ENCODE measurements at regions not wholly inside any gene's neighbourhood (a gene's known extent, or its start where the extent isn't known, plus 50 kb on each side); places are given as distances from the start of the nearest gene placed in this dataset.

DNA sequence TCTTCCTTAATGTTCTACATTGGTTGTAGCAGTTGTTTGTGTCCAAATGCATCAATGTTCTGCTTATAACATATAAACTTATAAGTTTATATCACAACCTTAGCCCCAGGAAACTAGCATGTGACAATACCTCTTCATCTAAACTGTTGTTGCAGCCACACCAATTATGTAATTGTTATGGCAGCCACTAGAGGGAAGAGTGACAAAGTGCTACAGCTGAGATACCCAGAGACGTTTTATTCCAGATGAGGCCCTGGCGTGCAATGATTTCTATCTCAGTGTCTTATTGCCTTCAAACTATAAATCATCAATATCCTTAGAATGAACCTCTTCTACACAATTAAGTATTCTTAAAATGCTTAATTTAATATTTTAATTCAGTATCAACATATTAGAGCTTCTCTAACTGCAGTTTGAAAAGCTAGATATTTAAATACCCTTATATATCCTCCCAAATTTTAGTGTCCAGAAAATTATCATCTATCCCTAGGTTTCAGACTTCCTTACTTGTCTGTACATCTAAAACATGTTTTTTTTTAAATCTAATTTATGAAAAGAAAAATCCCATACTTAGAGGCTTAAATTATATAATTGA is 171.6 kb downstream of the PCDH10 start:
- H3K14ac ChIP-seq (ENCODE audit: low read length): no peak overlapping the region
- no peak overlapping the region for H2AK5ac ChIP-seq (ENCODE audit: low read length)
- no peaks in the 10 kb centered on the region for H3K4me1 ChIP-seq (ENCODE audit: control insufficient read depth in 1 of 2, insufficient read depth in 2 of 2, low read length in 2 of 2)
- no peak overlapping the region for H3K9ac ChIP-seq (ENCODE audit: low read length)
- H3K4ac ChIP-seq (ENCODE audit: low read depth, low read length): no peak overlapping the region
- no peaks in the 10 kb centered on the region for H3K9me3 ChIP-seq (ENCODE audit: insufficient read depth, low read depth, low read length)
- no peak overlapping the region for H4K8ac ChIP-seq (ENCODE audit: low read depth, low read length)
- H3K79me2 ChIP-seq (ENCODE audit: control insufficient read depth, insufficient read depth, low read length, poor library complexity): no peaks in the 10 kb centered on the region
- H2BK5ac ChIP-seq (ENCODE audit: low read depth, low read length, poor library complexity): no peak overlapping the region
- H2AFZ ChIP-seq (ENCODE audit: insufficient read depth, low read length, poor library complexity): no peak overlapping the region
- H2BK12ac ChIP-seq (ENCODE audit: low read length): no peak overlapping the region
- H3K36me3 ChIP-seq (ENCODE audit: control insufficient read depth in 1 of 2, insufficient read depth in 2 of 2, low read length in 2 of 2): no peaks in the 10 kb centered on the region
- no peak overlapping the region for H2BK120ac ChIP-seq (ENCODE audit: insufficient read depth, low read length, poor library complexity)
- H3K4me2 ChIP-seq (ENCODE audit: low read length): no peak overlapping the region
- H3K18ac ChIP-seq (ENCODE audit: low read length): no peak overlapping the region
- WGBS (ENCODE audit: extremely low coverage, insufficient coverage, insufficient read length): no CpG with 5 or more reads among the region's 2 CpGs
- no peak overlapping the region for H3K4me3 ChIP-seq (ENCODE audit: low read depth, low read length)
- no peak overlapping the region for H3K27ac ChIP-seq (ENCODE audit: low read depth, low read length)
- no peaks in the 10 kb centered on the region for H3K79me1 ChIP-seq (ENCODE audit: low read length)
- no peak overlapping the region for H4K12ac ChIP-seq (ENCODE audit: low read depth, low read length)
- no peaks in the 10 kb centered on the region for H3K27me3 ChIP-seq (ENCODE audit: insufficient read depth, low read length)
- peak; percentile 4 to 66 for DNase-seq
- no peak overlapping the region for H3K23ac ChIP-seq (ENCODE audit: low read length)
- H4K91ac ChIP-seq (ENCODE audit: low read depth, low read length): no peak overlapping the region

DNA sequence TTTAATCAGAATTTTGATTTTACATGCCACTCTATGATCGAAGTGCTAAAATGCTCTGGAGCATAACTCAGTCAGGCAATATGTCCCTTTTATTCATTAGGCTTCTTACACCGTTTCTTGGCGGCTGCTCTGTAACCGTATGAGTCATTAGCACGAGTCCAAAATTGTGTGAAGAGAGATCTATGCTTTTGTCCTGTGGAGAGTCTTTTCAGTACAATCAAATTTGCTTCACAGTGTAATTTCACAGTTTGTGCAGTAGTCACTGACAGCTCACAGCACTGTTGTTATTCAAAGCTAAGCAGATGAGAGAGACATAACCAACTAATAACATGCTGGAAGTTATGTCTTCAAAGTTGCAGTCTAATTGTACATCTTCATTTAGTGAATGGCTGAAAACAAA is 167.8 kb downstream of the PCDH10 start:
- no peak overlapping the region for H3K9ac ChIP-seq (ENCODE audit: low read length)
- H4K8ac ChIP-seq (ENCODE audit: low read depth, low read length): no peak overlapping the region
- no peak overlapping the region for H2BK5ac ChIP-seq (ENCODE audit: low read depth, low read length, poor library complexity)
- H3K23ac ChIP-seq (ENCODE audit: low read length): no peak overlapping the region
- H3K4me1 ChIP-seq (ENCODE audit: control insufficient read depth in 1 of 2, insufficient read depth in 2 of 2, low read length in 2 of 2): no peaks in the 10 kb centered on the region
- H3K4me3 ChIP-seq (ENCODE audit: low read depth, low read length): no peak overlapping the region
- no peaks in the 10 kb centered on the region for H3K27me3 ChIP-seq (ENCODE audit: insufficient read depth, low read length)
- no peak overlapping the region for H2BK12ac ChIP-seq (ENCODE audit: low read length)
- no peak overlapping the region for H2AK5ac ChIP-seq (ENCODE audit: low read length)
- no peak overlapping the region for H3K14ac ChIP-seq (ENCODE audit: low read length)
- no peak overlapping the region for H2AFZ ChIP-seq (ENCODE audit: insufficient read depth, low read length, poor library complexity)
- no peak overlapping the region for H3K27ac ChIP-seq (ENCODE audit: low read depth, low read length)
- H3K36me3 ChIP-seq (ENCODE audit: control insufficient read depth in 1 of 2, insufficient read depth in 2 of 2, low read length in 2 of 2): no peaks in the 10 kb centered on the region
- H3K79me2 ChIP-seq (ENCODE audit: control insufficient read depth, insufficient read depth, low read length, poor library complexity): no peaks in the 10 kb centered on the region
- H3K18ac ChIP-seq (ENCODE audit: low read length): no peak overlapping the region
- no peaks in the 10 kb centered on the region for H3K9me3 ChIP-seq (ENCODE audit: insufficient read depth, low read depth, low read length)
- H3K79me1 ChIP-seq (ENCODE audit: low read length): no peaks in the 10 kb centered on the region
- no CpG with 5 or more reads among the region's 5 CpGs for WGBS (ENCODE audit: extremely low coverage, insufficient coverage, insufficient read length)
- no peak overlapping the region for H3K4me2 ChIP-seq (ENCODE audit: low read length)
- H3K4ac ChIP-seq (ENCODE audit: low read depth, low read length): no peak overlapping the region
- H2BK120ac ChIP-seq (ENCODE audit: insufficient read depth, low read length, poor library complexity): no peak overlapping the region
- no peak for DNase-seq
- H4K12ac ChIP-seq (ENCODE audit: low read depth, low read length): no peak overlapping the region
- no peak overlapping the region for H4K91ac ChIP-seq (ENCODE audit: low read depth, low read length)

DNA sequence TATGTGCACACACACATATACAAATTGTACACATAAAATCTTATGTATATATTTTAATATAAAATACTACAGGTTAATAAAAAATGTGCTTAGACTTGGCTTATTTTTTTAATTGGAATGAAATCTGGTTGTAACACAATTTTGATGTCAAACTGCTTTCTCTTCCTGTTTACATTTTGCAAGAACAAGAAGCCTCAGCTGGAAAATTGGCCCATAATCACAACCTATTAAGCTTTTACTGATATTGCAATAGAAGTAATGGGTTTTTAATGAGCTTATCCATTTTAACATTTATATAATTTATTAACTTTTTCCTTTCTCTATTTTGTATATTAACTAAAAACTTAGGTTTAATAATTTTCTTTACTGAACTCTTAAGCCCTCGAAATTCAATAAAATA is 165.9 kb downstream of the PCDH10 start:
- Histone ChIP-seq H3K4ac (ENCODE audit: low read depth, low read length) (no peak overlapping the region), H3K27me3 (ENCODE audit: insufficient read depth, low read length) (no peaks in the 10 kb centered on the region), H3K23ac (ENCODE audit: low read length) (no peak overlapping the region), H3K4me1 (ENCODE audit: control insufficient read depth in 1 of 2, insufficient read depth in 2 of 2, low read length in 2 of 2) (no peaks in the 10 kb centered on the region), H3K4me2 (ENCODE audit: low read length) (no peak overlapping the region), H2BK12ac (ENCODE audit: low read length) (no peak overlapping the region), H3K36me3 (ENCODE audit: control insufficient read depth in 1 of 2, insufficient read depth in 2 of 2, low read length in 2 of 2) (no peaks in the 10 kb centered on the region), H3K18ac (ENCODE audit: low read length) (no peak overlapping the region), H3K9ac (ENCODE audit: low read length) (no peak overlapping the region), H3K4me3 (ENCODE audit: low read depth, low read length) (no peak overlapping the region), H3K79me2 (ENCODE audit: control insufficient read depth, insufficient read depth, low read length, poor library complexity) (no peaks in the 10 kb centered on the region), H2AFZ (ENCODE audit: insufficient read depth, low read length, poor library complexity) (no peak overlapping the region), H3K14ac (ENCODE audit: low read length) (no peak overlapping the region), H3K9me3 (ENCODE audit: insufficient read depth, low read depth, low read length) (no peaks in the 10 kb centered on the region), H2AK5ac (ENCODE audit: low read length) (no peak overlapping the region), H4K12ac (ENCODE audit: low read depth, low read length) (no peak overlapping the region), H2BK120ac (ENCODE audit: insufficient read depth, low read length, poor library complexity) (no peak overlapping the region), H3K27ac (ENCODE audit: low read depth, low read length) (no peak overlapping the region), H2BK5ac (ENCODE audit: low read depth, low read length, poor library complexity) (no peak overlapping the region), H3K79me1 (ENCODE audit: low read length) (no peaks in the 10 kb centered on the region), H4K91ac (ENCODE audit: low read depth, low read length) (no peak overlapping the region), H4K8ac (ENCODE audit: low read depth, low read length) (no peak overlapping the region)
- no CpG with 5 or more reads among the region's 1 CpG for WGBS (ENCODE audit: extremely low coverage, insufficient coverage, insufficient read length)
- no peak for DNase-seq

DNA sequence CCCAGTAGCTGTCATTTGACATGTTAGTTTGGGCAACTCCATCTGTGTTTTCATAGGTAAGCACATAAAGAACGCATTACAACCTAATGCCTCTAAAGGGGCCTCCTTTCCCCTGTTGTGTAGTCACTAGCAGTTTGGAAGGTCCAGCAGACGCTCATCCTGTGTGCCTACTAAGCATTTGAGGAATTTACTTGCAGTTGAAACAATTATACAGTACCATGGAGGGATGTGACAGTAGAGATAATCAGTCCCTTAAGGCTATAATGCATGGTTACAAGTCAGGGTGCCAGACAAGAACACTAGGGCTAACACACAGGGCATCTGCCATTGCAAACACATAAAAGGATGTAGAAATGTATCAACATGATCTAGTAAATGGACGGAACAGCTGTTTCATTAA is 138.3 kb downstream of the PCDH10 start:
- Histone ChIP-seq H3K36me3 (ENCODE audit: control insufficient read depth in 1 of 2, insufficient read depth in 2 of 2, low read length in 2 of 2) (no peaks in the 10 kb centered on the region), H3K4me1 (ENCODE audit: control insufficient read depth in 1 of 2, insufficient read depth in 2 of 2, low read length in 2 of 2) (no peaks in the 10 kb centered on the region), H2BK5ac (ENCODE audit: low read depth, low read length, poor library complexity) (no peak overlapping the region), H3K27me3 (ENCODE audit: insufficient read depth, low read length) (no peaks in the 10 kb centered on the region), H3K79me1 (ENCODE audit: low read length) (no peaks in the 10 kb centered on the region), H2AFZ (ENCODE audit: insufficient read depth, low read length, poor library complexity) (no peak overlapping the region), H3K18ac (ENCODE audit: low read length) (no peak overlapping the region), H3K4ac (ENCODE audit: low read depth, low read length) (no peak overlapping the region), H3K23ac (ENCODE audit: low read length) (no peak overlapping the region), H3K27ac (ENCODE audit: low read depth, low read length) (no peak overlapping the region), H3K4me3 (ENCODE audit: low read depth, low read length) (no peak overlapping the region), H3K79me2 (ENCODE audit: control insufficient read depth, insufficient read depth, low read length, poor library complexity) (no peaks in the 10 kb centered on the region), H3K14ac (ENCODE audit: low read length) (no peak overlapping the region), H3K9me3 (ENCODE audit: insufficient read depth, low read depth, low read length) (no peaks in the 10 kb centered on the region), H4K12ac (ENCODE audit: low read depth, low read length) (no peak overlapping the region), H2BK120ac (ENCODE audit: insufficient read depth, low read length, poor library complexity) (no peak overlapping the region), H3K4me2 (ENCODE audit: low read length) (no peak overlapping the region), H4K91ac (ENCODE audit: low read depth, low read length) (no peak overlapping the region), H2AK5ac (ENCODE audit: low read length) (no peak overlapping the region), H2BK12ac (ENCODE audit: low read length) (no peak overlapping the region), H4K8ac (ENCODE audit: low read depth, low read length) (no peak overlapping the region), H3K9ac (ENCODE audit: low read length) (no peak overlapping the region)
- no peak for DNase-seq
- no CpG with 5 or more reads among the region's 3 CpGs for WGBS (ENCODE audit: extremely low coverage, insufficient coverage, insufficient read length)
